HEK293 (cell line): ENCODE measurements at regions not wholly inside any gene's neighbourhood (a gene's known extent, or its start where the extent isn't known, plus 50 kb on each side); places are given as distances from the start of the nearest gene placed in this dataset.

Experiments
- CTCF ChIA-PET: fragments of 350-600 bp; formaldehyde crosslinking; extraction: SDS; loops from one replicate; lab custom pipeline; 2021; ENCODE audit warnings: antibody characterized with exemption; lab: Yijun Ruan, JAX
- POLR2A ChIA-PET: fragments of 300-600 bp; formaldehyde crosslinking; extraction: SDS; loops from one replicate; lab custom pipeline; 2020; ENCODE audit warnings: antibody characterized with exemption, inconsistent platforms; lab: Yijun Ruan, JAX
- H3K27ac ChIP-seq: fragments of 200-500 bp; sonication (Bioruptor generic); 2 replicates; pipeline ENCODE4 v1.5.1; 2014; ENCODE audit warnings: low read depth, low read length, control low read depth, inconsistent platforms; ENCODE audit errors: extremely low read depth
- H3K36me3 ChIP-seq, 2 experiments: fragments of 200-500 bp in 1 of 2; sonication (Bioruptor generic) in 1 of 2; 1 replicate in 1 of 2; 2 replicates in 1 of 2; pipeline ENCODE4 v1.5.1; 2014 to 2017; ENCODE audit warnings: inconsistent platforms in 2 of 2, low read length in 2 of 2; ENCODE audit not compliant: control insufficient read depth in 2 of 2, insufficient read depth in 1 of 2
- H3K4me1 ChIP-seq: fragments of 200-500 bp; sonication (Bioruptor generic); 2 replicates; pipeline ENCODE4 v1.5.1; 2014; ENCODE audit warnings: mild to moderate bottlenecking, low read length, inconsistent platforms; ENCODE audit not compliant: control insufficient read depth, insufficient read depth
- H3K4me3 ChIP-seq: 2 replicates; pipeline ENCODE4 v1.5.1; 2011; ENCODE audit warnings: low read depth, mild to moderate bottlenecking, control low read depth, low read length, moderate library complexity
- H3K9me3 ChIP-seq: fragments of 200-500 bp; sonication (Bioruptor generic); 2 replicates; pipeline ENCODE4 v1.5.1; 2014; ENCODE audit warnings: low read depth, low read length, inconsistent platforms; ENCODE audit not compliant: control insufficient read depth, insufficient read depth
- SP2 ChIP-seq: fragments of 450-650 bp; formaldehyde crosslinking; IDR thresholded peaks from 2 replicates; pipeline ENCODE4 v1.5.1; 2016; ENCODE audit warnings: missing biosample characterization, missing genetic modification characterization
- WT1 ChIP-seq: fragments of 450-650 bp; formaldehyde crosslinking; IDR thresholded peaks from 2 replicates; pipeline ENCODE4 v1.5.1; 2016; ENCODE audit warnings: missing biosample characterization, missing genetic modification characterization
- ZEB2 ChIP-seq: fragments of 450-650 bp; formaldehyde crosslinking; IDR thresholded peaks from 2 replicates; pipeline ENCODE4 v1.5.1; 2016; ENCODE audit warnings: missing biosample characterization, missing genetic modification characterization
- ZFHX2 ChIP-seq: fragments of 450-650 bp; formaldehyde crosslinking; conservative IDR thresholded peaks from 2 replicates; pipeline ENCODE4 v1.5.1; 2016; ENCODE audit warnings: missing biosample characterization, missing genetic modification characterization
- ZFP37 ChIP-seq: fragments of 450-650 bp; formaldehyde crosslinking; IDR thresholded peaks from 2 replicates; pipeline ENCODE4 v1.5.1; 2016; ENCODE audit warnings: missing biosample characterization, missing genetic modification characterization
- ZFP69B ChIP-seq: fragments of 450-650 bp; formaldehyde crosslinking; IDR thresholded peaks from 2 replicates; pipeline ENCODE4 v1.5.1; 2016; ENCODE audit warnings: missing biosample characterization, missing genetic modification characterization
- ZNF16 ChIP-seq: fragments of 450-650 bp; formaldehyde crosslinking; IDR thresholded peaks from 2 replicates; pipeline ENCODE4 v1.5.1; 2016; ENCODE audit warnings: low read depth, missing biosample characterization, missing genetic modification characterization
- ZNF366 ChIP-seq: fragments of 450-650 bp; formaldehyde crosslinking; conservative IDR thresholded peaks from 2 replicates; pipeline ENCODE4 v1.5.1; 2016; ENCODE audit warnings: missing biosample characterization, missing genetic modification characterization
- ZNF529 ChIP-seq: fragments of 450-650 bp; formaldehyde crosslinking; IDR thresholded peaks from 2 replicates; pipeline ENCODE4 v1.5.1; 2017; ENCODE audit warnings: missing genetic modification characterization, missing biosample characterization; ENCODE audit not compliant: insufficient replicate concordance
- ZNF555 ChIP-seq: fragments of 450-650 bp; formaldehyde crosslinking; conservative IDR thresholded peaks from 2 replicates; pipeline ENCODE4 v1.5.1; 2017; ENCODE audit warnings: missing biosample characterization, mild to moderate bottlenecking, missing genetic modification characterization, inconsistent platforms
- ZNF610 ChIP-seq: fragments of 450-650 bp; formaldehyde crosslinking; IDR thresholded peaks from 2 replicates; pipeline ENCODE4 v1.5.1; 2016; ENCODE audit warnings: missing biosample characterization, missing genetic modification characterization, borderline replicate concordance
- ZNF645 ChIP-seq: fragments of 450-650 bp; formaldehyde crosslinking; IDR thresholded peaks from 2 replicates; pipeline ENCODE4; 2016; ENCODE audit warnings: missing biosample characterization, missing genetic modification characterization
- ZNF660 ChIP-seq: fragments of 450-650 bp; IDR thresholded peaks from 2 replicates; pipeline ENCODE4 v1.5.1; 2018; ENCODE audit warnings: missing biosample characterization, mild to moderate bottlenecking, missing genetic modification characterization
- TF ChIP-seq, protein P1 (sequence below): fragments of 450-650 bp; formaldehyde crosslinking; IDR thresholded peaks from 2 replicates; pipeline ENCODE4 v1.5.1; 2016; ENCODE audit warnings: missing biosample characterization, missing genetic modification characterization, borderline replicate concordance
- TF ChIP-seq, protein P2 (sequence below): fragments of 450-650 bp; formaldehyde crosslinking; IDR thresholded peaks from 2 replicates; pipeline ENCODE4 v1.5.1; 2016; ENCODE audit warnings: missing biosample characterization, missing genetic modification characterization
- TF ChIP-seq, protein P3 (sequence below): fragments of 450-650 bp; formaldehyde crosslinking; IDR thresholded peaks from 2 replicates; pipeline ENCODE4 v1.5.1; 2016; ENCODE audit warnings: missing biosample characterization, missing genetic modification characterization
- TF ChIP-seq, protein P4 (sequence below): fragments of 450-650 bp; formaldehyde crosslinking; IDR thresholded peaks from 2 replicates; pipeline ENCODE4 v1.5.1; 2016; ENCODE audit warnings: missing biosample characterization, missing genetic modification characterization, borderline replicate concordance
- TF ChIP-seq, protein P5 (sequence below): fragments of 450-650 bp; formaldehyde crosslinking; IDR thresholded peaks from 2 replicates; pipeline ENCODE4 v1.5.1; 2016; ENCODE audit warnings: missing biosample characterization, missing genetic modification characterization

DNA sequence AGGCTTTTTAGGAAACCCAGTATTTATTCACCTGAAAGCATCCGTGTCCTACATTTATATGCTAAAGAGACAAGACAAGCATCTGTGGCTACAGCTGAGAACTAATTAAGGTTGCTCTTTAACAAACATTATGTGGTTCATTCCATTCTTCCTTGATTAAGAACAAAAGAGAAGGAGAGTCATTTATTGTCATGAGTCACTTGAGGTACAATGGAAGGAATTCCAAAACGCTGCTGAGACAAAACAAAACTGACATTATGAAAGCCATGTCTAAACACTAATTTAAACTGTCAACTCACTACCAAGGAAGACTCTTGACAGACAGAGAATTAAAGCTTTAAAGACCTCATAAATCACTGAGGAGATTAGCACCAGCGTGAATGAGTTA is 214.4 kb downstream of the BMP4 start (continued):
- TF ChIP-seq, protein P1, sequence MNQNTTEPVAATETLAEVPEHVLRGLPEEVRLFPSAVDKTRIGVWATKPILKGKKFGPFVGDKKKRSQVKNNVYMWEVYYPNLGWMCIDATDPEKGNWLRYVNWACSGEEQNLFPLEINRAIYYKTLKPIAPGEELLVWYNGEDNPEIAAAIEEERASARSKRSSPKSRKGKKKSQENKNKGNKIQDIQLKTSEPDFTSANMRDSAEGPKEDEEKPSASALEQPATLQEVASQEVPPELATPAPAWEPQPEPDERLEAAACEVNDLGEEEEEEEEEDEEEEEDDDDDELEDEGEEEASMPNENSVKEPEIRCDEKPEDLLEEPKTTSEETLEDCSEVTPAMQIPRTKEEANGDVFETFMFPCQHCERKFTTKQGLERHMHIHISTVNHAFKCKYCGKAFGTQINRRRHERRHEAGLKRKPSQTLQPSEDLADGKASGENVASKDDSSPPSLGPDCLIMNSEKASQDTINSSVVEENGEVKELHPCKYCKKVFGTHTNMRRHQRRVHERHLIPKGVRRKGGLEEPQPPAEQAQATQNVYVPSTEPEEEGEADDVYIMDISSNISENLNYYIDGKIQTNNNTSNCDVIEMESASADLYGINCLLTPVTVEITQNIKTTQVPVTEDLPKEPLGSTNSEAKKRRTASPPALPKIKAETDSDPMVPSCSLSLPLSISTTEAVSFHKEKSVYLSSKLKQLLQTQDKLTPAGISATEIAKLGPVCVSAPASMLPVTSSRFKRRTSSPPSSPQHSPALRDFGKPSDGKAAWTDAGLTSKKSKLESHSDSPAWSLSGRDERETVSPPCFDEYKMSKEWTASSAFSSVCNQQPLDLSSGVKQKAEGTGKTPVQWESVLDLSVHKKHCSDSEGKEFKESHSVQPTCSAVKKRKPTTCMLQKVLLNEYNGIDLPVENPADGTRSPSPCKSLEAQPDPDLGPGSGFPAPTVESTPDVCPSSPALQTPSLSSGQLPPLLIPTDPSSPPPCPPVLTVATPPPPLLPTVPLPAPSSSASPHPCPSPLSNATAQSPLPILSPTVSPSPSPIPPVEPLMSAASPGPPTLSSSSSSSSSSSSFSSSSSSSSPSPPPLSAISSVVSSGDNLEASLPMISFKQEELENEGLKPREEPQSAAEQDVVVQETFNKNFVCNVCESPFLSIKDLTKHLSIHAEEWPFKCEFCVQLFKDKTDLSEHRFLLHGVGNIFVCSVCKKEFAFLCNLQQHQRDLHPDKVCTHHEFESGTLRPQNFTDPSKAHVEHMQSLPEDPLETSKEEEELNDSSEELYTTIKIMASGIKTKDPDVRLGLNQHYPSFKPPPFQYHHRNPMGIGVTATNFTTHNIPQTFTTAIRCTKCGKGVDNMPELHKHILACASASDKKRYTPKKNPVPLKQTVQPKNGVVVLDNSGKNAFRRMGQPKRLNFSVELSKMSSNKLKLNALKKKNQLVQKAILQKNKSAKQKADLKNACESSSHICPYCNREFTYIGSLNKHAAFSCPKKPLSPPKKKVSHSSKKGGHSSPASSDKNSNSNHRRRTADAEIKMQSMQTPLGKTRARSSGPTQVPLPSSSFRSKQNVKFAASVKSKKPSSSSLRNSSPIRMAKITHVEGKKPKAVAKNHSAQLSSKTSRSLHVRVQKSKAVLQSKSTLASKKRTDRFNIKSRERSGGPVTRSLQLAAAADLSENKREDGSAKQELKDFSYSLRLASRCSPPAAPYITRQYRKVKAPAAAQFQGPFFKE (tag by site-specific recombination): no peak
- TF ChIP-seq, protein P2, sequence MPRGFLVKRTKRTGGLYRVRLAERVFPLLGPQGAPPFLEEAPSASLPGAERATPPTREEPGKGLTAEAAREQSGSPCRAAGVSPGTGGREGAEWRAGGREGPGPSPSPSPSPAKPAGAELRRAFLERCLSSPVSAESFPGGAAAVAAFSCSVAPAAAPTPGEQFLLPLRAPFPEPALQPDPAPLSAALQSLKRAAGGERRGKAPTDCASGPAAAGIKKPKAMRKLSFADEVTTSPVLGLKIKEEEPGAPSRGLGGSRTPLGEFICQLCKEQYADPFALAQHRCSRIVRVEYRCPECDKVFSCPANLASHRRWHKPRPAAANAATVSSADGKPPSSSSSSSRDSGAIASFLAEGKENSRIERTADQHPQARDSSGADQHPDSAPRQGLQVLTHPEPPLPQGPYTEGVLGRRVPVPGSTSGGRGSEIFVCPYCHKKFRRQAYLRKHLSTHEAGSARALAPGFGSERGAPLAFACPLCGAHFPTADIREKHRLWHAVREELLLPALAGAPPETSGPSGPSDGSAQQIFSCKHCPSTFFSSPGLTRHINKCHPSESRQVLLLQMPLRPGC (tag by site-specific recombination): no peak
- no peak for TF ChIP-seq ZNF660

- Histone ChIP-seq H3K9me3 (no peaks in the 10 kb centered on the region), H3K4me1 (no peaks in the 10 kb centered on the region), H3K36me3 (no peaks in the 10 kb centered on the region), H3K27ac (no peak overlapping the region), H3K4me3 (no peak overlapping the region)
- TF ChIP-seq ZNF610 (tag by site-specific recombination) (no peak), ZEB2 (tag by site-specific recombination) (no peak), ZNF16 (tag by site-specific recombination) (no peak), ZNF555 (tag by site-specific recombination) (no peak), ZFP69B (tag by site-specific recombination) (no peak)
- TF ChIP-seq, protein P3, sequence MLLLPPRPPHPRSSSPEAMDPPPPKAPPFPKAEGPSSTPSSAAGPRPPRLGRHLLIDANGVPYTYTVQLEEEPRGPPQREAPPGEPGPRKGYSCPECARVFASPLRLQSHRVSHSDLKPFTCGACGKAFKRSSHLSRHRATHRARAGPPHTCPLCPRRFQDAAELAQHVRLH (tag by site-specific recombination): no peak
- ChIA-PET CTCF (no interaction called here), POLR2A (no interaction called here)
Measured at GRCh38 chr14:53741479-53742232, 215.0 kb downstream of the BMP4 start.

DNA sequence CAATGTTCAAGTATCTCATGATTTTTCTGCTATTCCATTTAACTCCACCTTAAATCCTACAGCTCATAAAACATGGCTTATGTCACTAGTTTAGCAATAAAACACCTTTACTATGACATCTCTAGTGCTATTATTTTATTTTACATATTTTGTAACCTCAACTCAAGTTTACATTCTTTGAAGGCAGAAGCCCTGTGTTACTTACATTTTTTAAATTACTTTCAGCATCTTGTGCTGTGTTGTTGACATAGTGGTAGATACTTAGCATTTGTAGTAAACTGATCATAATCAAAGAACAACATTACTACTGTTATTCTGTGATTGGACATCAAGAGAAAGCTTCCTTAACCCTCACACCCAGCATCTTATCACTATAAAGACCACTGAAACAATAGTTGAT is 216.1 kb downstream of the BMP4 start:
- POLR2A ChIA-PET: no interaction called here
- no peak overlapping the region for H3K4me3 ChIP-seq
- TF ChIP-seq ZFHX2 (tag by site-specific recombination) (no peak), ZFP37 (tag by site-specific recombination) (no peak), ZNF645 (tag by site-specific recombination) (no peak), ZFP69B (tag by site-specific recombination) (no peak), ZNF366 (tag by site-specific recombination) (no peak), WT1 (no peak), SP2 (tag by site-specific recombination) (no peak), ZNF529 (tag by site-specific recombination) (no peak)
- TF ChIP-seq, protein P4, sequence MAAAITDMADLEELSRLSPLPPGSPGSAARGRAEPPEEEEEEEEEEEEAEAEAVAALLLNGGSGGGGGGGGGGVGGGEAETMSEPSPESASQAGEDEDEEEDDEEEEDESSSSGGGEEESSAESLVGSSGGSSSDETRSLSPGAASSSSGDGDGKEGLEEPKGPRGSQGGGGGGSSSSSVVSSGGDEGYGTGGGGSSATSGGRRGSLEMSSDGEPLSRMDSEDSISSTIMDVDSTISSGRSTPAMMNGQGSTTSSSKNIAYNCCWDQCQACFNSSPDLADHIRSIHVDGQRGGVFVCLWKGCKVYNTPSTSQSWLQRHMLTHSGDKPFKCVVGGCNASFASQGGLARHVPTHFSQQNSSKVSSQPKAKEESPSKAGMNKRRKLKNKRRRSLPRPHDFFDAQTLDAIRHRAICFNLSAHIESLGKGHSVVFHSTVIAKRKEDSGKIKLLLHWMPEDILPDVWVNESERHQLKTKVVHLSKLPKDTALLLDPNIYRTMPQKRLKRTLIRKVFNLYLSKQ (tag by site-specific recombination): no peak
- TF ChIP-seq, protein P5, sequence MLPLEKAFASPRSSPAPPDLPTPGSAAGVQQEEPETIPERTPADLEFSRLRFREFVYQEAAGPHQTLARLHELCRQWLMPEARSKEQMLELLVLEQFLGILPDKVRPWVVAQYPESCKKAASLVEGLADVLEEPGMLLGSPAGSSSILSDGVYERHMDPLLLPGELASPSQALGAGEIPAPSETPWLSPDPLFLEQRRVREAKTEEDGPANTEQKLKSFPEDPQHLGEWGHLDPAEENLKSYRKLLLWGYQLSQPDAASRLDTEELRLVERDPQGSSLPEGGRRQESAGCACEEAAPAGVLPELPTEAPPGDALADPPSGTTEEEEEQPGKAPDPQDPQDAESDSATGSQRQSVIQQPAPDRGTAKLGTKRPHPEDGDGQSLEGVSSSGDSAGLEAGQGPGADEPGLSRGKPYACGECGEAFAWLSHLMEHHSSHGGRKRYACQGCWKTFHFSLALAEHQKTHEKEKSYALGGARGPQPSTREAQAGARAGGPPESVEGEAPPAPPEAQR (tag by site-specific recombination): no peak
- TF ChIP-seq, protein P2 (tag by site-specific recombination): no peak

More for the DNA sequence above, 216.1 kb downstream of the BMP4 start:
- Histone ChIP-seq H3K4me1 (no peaks in the 10 kb centered on the region), H3K9me3 (no peaks in the 10 kb centered on the region), H3K36me3 (no peaks in the 10 kb centered on the region), H3K27ac (no peak overlapping the region)
- CTCF ChIA-PET: no interaction called here
